ENCODE measurements at regions not wholly inside any gene's neighbourhood (a gene's known extent, or its start where the extent isn't known, plus 50 kb on each side); places are given as distances from the start of the nearest gene placed in this dataset.

- no peak for TF ChIP-seq CTCF (IDR thresholded peaks at IDR 0.05; ENCODE audit: low read length)
- TF ChIP-seq EZH2 (optimal IDR thresholded peaks at IDR 0.05; ENCODE audit: low read depth, low read length): no peak
Measured at GRCh38 chr5:91245074-91245452, 138.1 kb downstream of the ARRDC3 start.
